NB4 (cell line): ENCODE measurements at regions not wholly inside any gene's neighbourhood (a gene's known extent, or its start where the extent isn't known, plus 50 kb on each side); places are given as distances from the start of the nearest gene placed in this dataset.

ENCODE experiments used
- POLR2A ChIP-seq: IDR thresholded peaks from 2 replicates; pipeline ENCODE4 v1.6.1; 2011; ENCODE audit warnings: mild to moderate bottlenecking; ENCODE audit not compliant: insufficient read length; ENCODE audit errors: extremely low read depth
- TF ChIP-seq, protein P1 (sequence below): IDR thresholded peaks from one replicate; pipeline ENCODE4 v1.5.1; 2012; ENCODE audit warnings: low read depth, low read length

GRCh38 chr6:965343-965742, 272.4 kb upstream of the EXOC2 start:
- TF ChIP-seq, protein P1, sequence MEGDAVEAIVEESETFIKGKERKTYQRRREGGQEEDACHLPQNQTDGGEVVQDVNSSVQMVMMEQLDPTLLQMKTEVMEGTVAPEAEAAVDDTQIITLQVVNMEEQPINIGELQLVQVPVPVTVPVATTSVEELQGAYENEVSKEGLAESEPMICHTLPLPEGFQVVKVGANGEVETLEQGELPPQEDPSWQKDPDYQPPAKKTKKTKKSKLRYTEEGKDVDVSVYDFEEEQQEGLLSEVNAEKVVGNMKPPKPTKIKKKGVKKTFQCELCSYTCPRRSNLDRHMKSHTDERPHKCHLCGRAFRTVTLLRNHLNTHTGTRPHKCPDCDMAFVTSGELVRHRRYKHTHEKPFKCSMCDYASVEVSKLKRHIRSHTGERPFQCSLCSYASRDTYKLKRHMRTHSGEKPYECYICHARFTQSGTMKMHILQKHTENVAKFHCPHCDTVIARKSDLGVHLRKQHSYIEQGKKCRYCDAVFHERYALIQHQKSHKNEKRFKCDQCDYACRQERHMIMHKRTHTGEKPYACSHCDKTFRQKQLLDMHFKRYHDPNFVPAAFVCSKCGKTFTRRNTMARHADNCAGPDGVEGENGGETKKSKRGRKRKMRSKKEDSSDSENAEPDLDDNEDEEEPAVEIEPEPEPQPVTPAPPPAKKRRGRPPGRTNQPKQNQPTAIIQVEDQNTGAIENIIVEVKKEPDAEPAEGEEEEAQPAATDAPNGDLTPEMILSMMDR: no peak
- TF ChIP-seq POLR2A: no peak
